NB4 (cell line): ENCODE measurements at regions not wholly inside any gene's neighbourhood (a gene's known extent, or its start where the extent isn't known, plus 50 kb on each side); places are given as distances from the start of the nearest gene placed in this dataset.

ENCODE experiments used
- CTCF ChIP-seq: IDR thresholded peaks from one replicate; pipeline ENCODE4 v1.5.1; 2012; ENCODE audit warnings: low read depth, low read length
- POLR2A ChIP-seq: IDR thresholded peaks from 2 replicates; pipeline ENCODE4 v1.6.1; 2011; ENCODE audit warnings: mild to moderate bottlenecking; ENCODE audit not compliant: insufficient read length; ENCODE audit errors: extremely low read depth

GRCh38 chr2:226678422-226678821 is 121.2 kb downstream of the IRS1 start:
- TF ChIP-seq CTCF (no peak), POLR2A (no peak)
